ENCODE measurements at regions not wholly inside any gene's neighbourhood (a gene's known extent, or its start where the extent isn't known, plus 50 kb on each side); places are given as distances from the start of the nearest gene placed in this dataset.

GRCh38 chr15:97023488-97023844 is 693.0 kb downstream of the NR2F2 start:
- DNase-seq (ENCODE audit: low spot score): peak; percentile 10

GRCh38 chr15:97026781-97027180 is 696.3 kb downstream of the NR2F2 start:
- DNase-seq (ENCODE audit: low spot score): no peak

GRCh38 chr15:97027772-97028171 is 697.3 kb downstream of the NR2F2 start:
- DNase-seq (ENCODE audit: low spot score): no peak

- DNase-seq (ENCODE audit: low spot score): no peak
Observed at GRCh38 chr15:97030251-97030650, 699.8 kb downstream of the NR2F2 start.

- DNase-seq (ENCODE audit: low spot score): no peak
Observed at GRCh38 chr15:97036301-97036700, 705.8 kb downstream of the NR2F2 start.

GRCh38 chr15:97037080-97037479 is 706.6 kb downstream of the NR2F2 start:
- no peak for DNase-seq (ENCODE audit: low spot score)

- DNase-seq (ENCODE audit: low spot score): no peak
Observed at GRCh38 chr15:97045666-97046421, 715.3 kb downstream of the NR2F2 start.

GRCh38 chr15:97052513-97052912 is 722.0 kb downstream of the NR2F2 start:
- DNase-seq (ENCODE audit: low spot score): no peak

GRCh38 chr15:97053635-97054034 is 723.1 kb downstream of the NR2F2 start:
- DNase-seq (ENCODE audit: low spot score): no peak

- no peak for DNase-seq (ENCODE audit: low spot score)
Observed at GRCh38 chr15:97057503-97057902, 727.0 kb downstream of the NR2F2 start.

GRCh38 chr15:97059281-97059680 is 728.8 kb downstream of the NR2F2 start:
- DNase-seq (ENCODE audit: low spot score): no peak

GRCh38 chr15:97061392-97061791 is 730.9 kb downstream of the NR2F2 start:
- no peak for DNase-seq (ENCODE audit: low spot score)

GRCh38 chr15:97071668-97072067 is 741.2 kb downstream of the NR2F2 start:
- no peak for DNase-seq (ENCODE audit: low spot score)

- DNase-seq (ENCODE audit: low spot score): no peak
Observed at GRCh38 chr15:97072545-97072944, 742.0 kb downstream of the NR2F2 start.

GRCh38 chr15:97076011-97076410 is 745.5 kb downstream of the NR2F2 start:
- DNase-seq (ENCODE audit: low spot score): no peak

GRCh38 chr15:97077975-97078374 is 747.5 kb downstream of the NR2F2 start:
- DNase-seq (ENCODE audit: low spot score): no peak

- no peak for DNase-seq (ENCODE audit: low spot score)
Observed at GRCh38 chr15:97078591-97078990, 748.1 kb downstream of the NR2F2 start.

GRCh38 chr15:97081666-97082226 is 751.2 kb downstream of the NR2F2 start:
- no peak for DNase-seq (ENCODE audit: low spot score)

- no peak for DNase-seq (ENCODE audit: low spot score)
Observed at GRCh38 chr15:97082830-97083229, 752.3 kb downstream of the NR2F2 start.

- no peak for DNase-seq (ENCODE audit: low spot score)
Observed at GRCh38 chr15:97084650-97085049, 754.1 kb downstream of the NR2F2 start.

GRCh38 chr15:97085731-97086130 is 755.2 kb downstream of the NR2F2 start:
- DNase-seq (ENCODE audit: low spot score): no peak

GRCh38 chr15:97087006-97087741 is 756.7 kb downstream of the NR2F2 start:
- DNase-seq (ENCODE audit: low spot score): no peak

- no peak for DNase-seq (ENCODE audit: low spot score)
Observed at GRCh38 chr15:97091093-97091492, 760.6 kb downstream of the NR2F2 start.

Data from NAMALWA (cell line).